ENCODE measurements at regions not wholly inside any gene's neighbourhood (a gene's known extent, or its start where the extent isn't known, plus 50 kb on each side); places are given as distances from the start of the nearest gene placed in this dataset.
"Not testable (repeated sequence)": the region's sequence is repeated elsewhere in the genome, so short reads cannot be mapped to it uniquely, and the experiment has no call there.

GRCh38 chr17:20825539-20825938, 217.3 kb downstream of the USP22 start:
- no peak overlapping the region for H3K9ac ChIP-seq (ENCODE audit: low read depth, low read length)
- H3K4me1 ChIP-seq (ENCODE audit: insufficient read depth, low read length) = no peaks in the 10 kb centered on the region

DNA sequence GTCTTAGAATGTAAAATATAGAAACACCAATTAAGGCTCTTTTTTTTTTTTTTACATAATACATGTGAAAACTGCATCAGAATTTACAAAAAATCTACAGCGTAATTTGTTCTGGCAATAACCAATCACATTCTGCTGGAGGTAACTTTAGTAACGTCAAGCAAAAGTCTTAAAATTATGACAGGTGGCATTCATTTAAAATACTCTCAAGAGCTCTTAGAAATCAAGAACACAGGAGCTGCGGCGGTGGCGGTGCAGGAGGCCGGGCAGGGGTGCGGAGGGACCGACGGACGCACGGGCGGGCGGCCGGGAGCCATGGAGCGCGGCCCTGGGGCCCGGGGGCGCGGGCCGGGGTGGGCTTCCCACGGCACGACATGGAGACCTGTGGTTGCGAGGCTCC, 202.4 kb downstream of the USP22 start:
- not testable (repeated sequence) for H3K27ac ChIP-seq (ENCODE audit: low read length); H3K9ac ChIP-seq (ENCODE audit: low read depth, low read length); H3K9me3 ChIP-seq (ENCODE audit: insufficient read depth, low read depth, low read length); H3K4me1 ChIP-seq (ENCODE audit: insufficient read depth, low read length); H3K36me3 ChIP-seq (ENCODE audit: insufficient read depth, low read depth, low read length); H3K4me3 ChIP-seq (ENCODE audit: low read length)
- peaks cover 16% of the 10 kb centered on the region for H3K27me3 ChIP-seq (ENCODE audit: insufficient read depth, low read length)

More at GRCh38 chr17:20825539-20825938, 217.3 kb downstream of the USP22 start:
- no peaks in the 10 kb centered on the region for H3K36me3 ChIP-seq (ENCODE audit: insufficient read depth, low read depth, low read length)
- H3K27ac ChIP-seq (ENCODE audit: low read length) = no peak overlapping the region
- no peak overlapping the region for H3K4me3 ChIP-seq (ENCODE audit: low read length)
- no peaks in the 10 kb centered on the region for H3K27me3 ChIP-seq (ENCODE audit: insufficient read depth, low read length)
- no peaks in the 10 kb centered on the region for H3K9me3 ChIP-seq (ENCODE audit: insufficient read depth, low read depth, low read length)

DNA sequence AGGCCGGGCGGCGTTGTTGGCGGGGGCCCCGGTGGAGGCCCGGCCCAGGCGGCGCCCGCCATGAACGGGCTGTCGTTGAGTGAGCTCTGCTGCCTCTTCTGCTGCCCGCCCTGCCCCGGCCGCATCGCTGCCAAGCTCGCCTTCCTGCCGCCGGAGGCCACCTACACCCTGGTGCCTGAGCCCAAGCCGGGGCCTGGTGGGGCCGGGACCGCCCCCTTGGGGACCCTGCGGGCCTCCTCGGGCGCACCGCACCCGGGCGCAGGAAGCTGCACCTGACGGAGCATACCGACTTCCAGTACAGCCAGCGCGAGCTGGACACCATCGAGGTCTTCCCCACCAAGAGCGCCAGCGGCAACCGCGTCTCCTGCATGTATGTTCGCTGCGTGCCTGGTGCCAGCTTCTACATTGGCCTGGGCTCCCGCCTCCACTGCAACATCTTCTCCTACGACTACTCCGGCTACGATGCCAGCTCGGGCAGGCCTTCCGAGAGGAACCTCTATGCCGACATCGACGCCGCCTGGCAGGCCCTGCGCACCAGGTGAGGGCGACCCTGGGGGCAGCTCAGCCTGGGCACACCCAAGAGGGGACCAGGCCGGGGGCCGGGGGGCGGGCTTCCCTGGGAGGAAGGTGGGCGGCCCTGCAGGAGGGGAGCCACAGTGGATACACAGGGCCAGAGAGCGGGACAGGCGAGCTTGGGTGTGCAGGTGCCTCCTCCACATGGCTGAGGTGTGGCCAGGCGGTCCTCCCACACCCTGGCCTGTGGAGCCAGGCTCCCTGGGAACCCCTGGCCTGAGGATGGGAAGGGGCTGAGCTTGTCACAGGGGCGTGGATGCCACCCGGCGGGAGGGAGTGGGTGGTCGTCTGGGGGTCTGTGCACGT, 201.6 kb downstream of the USP22 start:
- H3K4me3 ChIP-seq (ENCODE audit: low read length); H3K4me1 ChIP-seq (ENCODE audit: insufficient read depth, low read length); H3K36me3 ChIP-seq (ENCODE audit: insufficient read depth, low read depth, low read length); H3K27ac ChIP-seq (ENCODE audit: low read length); H3K9ac ChIP-seq (ENCODE audit: low read depth, low read length); H3K9me3 ChIP-seq (ENCODE audit: insufficient read depth, low read depth, low read length): not testable (repeated sequence)
- peaks cover 16% of the 10 kb centered on the region for H3K27me3 ChIP-seq (ENCODE audit: insufficient read depth, low read length)

GRCh38 chr17:20842012-20842411, 200.8 kb downstream of the USP22 start:
- H3K36me3 ChIP-seq (ENCODE audit: insufficient read depth, low read depth, low read length); H3K4me3 ChIP-seq (ENCODE audit: low read length); H3K9ac ChIP-seq (ENCODE audit: low read depth, low read length); H3K4me1 ChIP-seq (ENCODE audit: insufficient read depth, low read length); H3K27ac ChIP-seq (ENCODE audit: low read length); H3K9me3 ChIP-seq (ENCODE audit: insufficient read depth, low read depth, low read length): not testable (repeated sequence)
- H3K27me3 ChIP-seq (ENCODE audit: insufficient read depth, low read length) = peaks cover 16% of the 10 kb centered on the region

- H3K9ac ChIP-seq (ENCODE audit: low read depth, low read length); H3K4me3 ChIP-seq (ENCODE audit: low read length); H3K9me3 ChIP-seq (ENCODE audit: insufficient read depth, low read depth, low read length); H3K27ac ChIP-seq (ENCODE audit: low read length); H3K36me3 ChIP-seq (ENCODE audit: insufficient read depth, low read depth, low read length); H3K4me1 ChIP-seq (ENCODE audit: insufficient read depth, low read length): not testable (repeated sequence)
- peaks cover 16% of the 10 kb centered on the region for H3K27me3 ChIP-seq (ENCODE audit: insufficient read depth, low read length)
Measured at GRCh38 chr17:20843261-20843660, 199.6 kb downstream of the USP22 start.

- H3K27me3 ChIP-seq (ENCODE audit: insufficient read depth, low read length) = peaks cover 16% of the 10 kb centered on the region
- H3K27ac ChIP-seq (ENCODE audit: low read length); H3K4me1 ChIP-seq (ENCODE audit: insufficient read depth, low read length); H3K36me3 ChIP-seq (ENCODE audit: insufficient read depth, low read depth, low read length); H3K9ac ChIP-seq (ENCODE audit: low read depth, low read length); H3K9me3 ChIP-seq (ENCODE audit: insufficient read depth, low read depth, low read length); H3K4me3 ChIP-seq (ENCODE audit: low read length): not testable (repeated sequence)
Measured at GRCh38 chr17:20843799-20844553, 198.8 kb downstream of the USP22 start.

- not testable (repeated sequence) for H3K4me3 ChIP-seq (ENCODE audit: low read length); H3K9ac ChIP-seq (ENCODE audit: low read depth, low read length); H3K36me3 ChIP-seq (ENCODE audit: insufficient read depth, low read depth, low read length); H3K4me1 ChIP-seq (ENCODE audit: insufficient read depth, low read length); H3K9me3 ChIP-seq (ENCODE audit: insufficient read depth, low read depth, low read length); H3K27ac ChIP-seq (ENCODE audit: low read length)
- H3K27me3 ChIP-seq (ENCODE audit: insufficient read depth, low read length) = peaks cover 14% of the 10 kb centered on the region
Measured at GRCh38 chr17:20848869-20849443, 193.9 kb downstream of the USP22 start.

- H3K27ac ChIP-seq (ENCODE audit: low read length) = not testable (repeated sequence)
Measured at GRCh38 chr17:20851591-20852238, 191.1 kb downstream of the USP22 start.

DNA sequence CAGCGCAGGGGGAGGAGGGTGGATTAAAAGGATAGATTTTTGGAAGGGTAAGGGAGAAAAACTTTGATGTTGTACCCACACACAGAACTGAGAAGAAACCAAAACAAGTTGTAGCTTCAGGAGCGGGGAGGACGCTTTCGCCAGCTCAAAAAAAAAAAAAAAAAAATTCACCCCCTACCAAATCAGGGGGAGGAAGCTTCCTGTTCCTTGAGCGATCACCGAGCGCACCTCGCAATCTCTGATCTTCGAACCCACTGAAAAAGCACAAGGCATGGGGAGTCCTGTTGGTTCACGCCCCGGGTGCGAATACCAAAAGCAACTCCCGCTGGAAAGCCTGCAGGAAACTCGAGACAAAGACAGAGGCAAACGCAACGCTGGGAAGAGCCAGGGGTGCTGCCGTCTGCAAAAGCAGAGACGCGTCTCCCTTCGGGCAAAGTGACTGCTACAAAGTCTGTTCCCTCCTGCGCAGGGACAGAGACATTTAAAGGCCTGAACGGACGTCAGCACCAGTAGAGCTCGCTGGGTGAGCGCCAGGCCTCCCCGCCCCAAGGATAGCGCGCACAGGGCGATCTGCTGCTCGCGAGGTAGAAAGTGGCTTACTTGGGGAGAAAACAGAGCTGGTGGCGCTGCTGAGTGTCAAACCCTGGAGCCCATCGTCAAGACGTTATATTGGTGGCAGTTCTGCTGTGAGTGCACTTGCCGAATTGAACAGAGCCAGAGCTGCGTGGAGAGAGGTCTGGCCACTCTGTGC, 190.4 kb downstream of the USP22 start:
- Histone ChIP-seq H3K9ac (ENCODE audit: low read depth, low read length) (peak overlapping the region; percentile 51; the same call in 1 of the 2 replicates), H3K27ac (ENCODE audit: low read length) (no peak overlapping the region), H3K4me3 (ENCODE audit: low read length) (peak overlapping the region; percentile 79), H3K9me3 (ENCODE audit: insufficient read depth, low read depth, low read length) (no peaks in the 10 kb centered on the region), H3K4me1 (ENCODE audit: insufficient read depth, low read length) (no peaks in the 10 kb centered on the region; the same call in 1 of the 2 replicates), H3K27me3 (ENCODE audit: insufficient read depth, low read length) (peaks cover 7% of the 10 kb centered on the region), H3K36me3 (ENCODE audit: insufficient read depth, low read depth, low read length) (no peaks in the 10 kb centered on the region)

More at GRCh38 chr17:20851591-20852238, 191.1 kb downstream of the USP22 start:
- H3K4me1 ChIP-seq (ENCODE audit: insufficient read depth, low read length); H3K36me3 ChIP-seq (ENCODE audit: insufficient read depth, low read depth, low read length); H3K9me3 ChIP-seq (ENCODE audit: insufficient read depth, low read depth, low read length); H3K27me3 ChIP-seq (ENCODE audit: insufficient read depth, low read length): not testable (repeated sequence)
- Histone ChIP-seq H3K4me3 (ENCODE audit: low read length) (peak overlapping the region; percentile 79), H3K9ac (ENCODE audit: low read depth, low read length) (peak overlapping the region; percentile 51; the same call in 1 of the 2 replicates)

- peaks cover 7% of the 10 kb centered on the region for H3K27me3 ChIP-seq (ENCODE audit: insufficient read depth, low read length)
- no peak overlapping the region for H3K27ac ChIP-seq (ENCODE audit: low read length)
- H3K36me3 ChIP-seq (ENCODE audit: insufficient read depth, low read depth, low read length) = no peaks in the 10 kb centered on the region
- no peaks in the 10 kb centered on the region for H3K9me3 ChIP-seq (ENCODE audit: insufficient read depth, low read depth, low read length)
- peak overlapping the region; percentile 51; the same call in 1 of the 2 replicates for H3K9ac ChIP-seq (ENCODE audit: low read depth, low read length)
- peak overlapping the region; percentile 79 for H3K4me3 ChIP-seq (ENCODE audit: low read length)
- no peaks in the 10 kb centered on the region; the same call in 1 of the 2 replicates for H3K4me1 ChIP-seq (ENCODE audit: insufficient read depth, low read length)
Measured at GRCh38 chr17:20852990-20853370, 189.8 kb downstream of the USP22 start.

GRCh38 chr17:20855910-20856470, 186.8 kb downstream of the USP22 start:
- not testable (repeated sequence) for H3K27ac ChIP-seq (ENCODE audit: low read length); H3K4me3 ChIP-seq (ENCODE audit: low read length); H3K36me3 ChIP-seq (ENCODE audit: insufficient read depth, low read depth, low read length); H3K4me1 ChIP-seq (ENCODE audit: insufficient read depth, low read length); H3K27me3 ChIP-seq (ENCODE audit: insufficient read depth, low read length); H3K9me3 ChIP-seq (ENCODE audit: insufficient read depth, low read depth, low read length); H3K9ac ChIP-seq (ENCODE audit: low read depth, low read length)
